HEK293 (cell line): ENCODE measurements at regions not wholly inside any gene's neighbourhood (a gene's known extent, or its start where the extent isn't known, plus 50 kb on each side); places are given as distances from the start of the nearest gene placed in this dataset.

Experiments
- BCL11B ChIP-seq: fragments of 450-650 bp; formaldehyde crosslinking; IDR thresholded peaks from 2 replicates; pipeline ENCODE4 v1.5.1; 2016; ENCODE audit warnings: low read depth, missing biosample characterization, missing genetic modification characterization
- FEZF1 ChIP-seq: fragments of 450-650 bp; formaldehyde crosslinking; IDR thresholded peaks from 2 replicates; pipeline ENCODE4 v1.5.1; 2016; ENCODE audit warnings: missing biosample characterization, missing genetic modification characterization
- PRDM2 ChIP-seq: fragments of 450-650 bp; formaldehyde crosslinking; IDR thresholded peaks from 2 replicates; pipeline ENCODE4 v1.5.1; 2016; ENCODE audit warnings: missing biosample characterization, missing genetic modification characterization, borderline replicate concordance
- PRDM4 ChIP-seq: fragments of 450-650 bp; formaldehyde crosslinking; IDR thresholded peaks from 2 replicates; pipeline ENCODE4 v1.5.1; 2017; ENCODE audit warnings: missing biosample characterization, missing genetic modification characterization
- REST ChIP-seq: fragments of 450-650 bp; formaldehyde crosslinking; IDR thresholded peaks from 2 replicates; pipeline ENCODE4 v1.5.1; 2016; ENCODE audit warnings: missing biosample characterization, missing genetic modification characterization
- SALL2 ChIP-seq: fragments of 450-650 bp; formaldehyde crosslinking; IDR thresholded peaks from 2 replicates; pipeline ENCODE4 v1.5.0; 2017; ENCODE audit warnings: missing biosample characterization, mild to moderate bottlenecking, missing genetic modification characterization, borderline replicate concordance
- TSHZ1 ChIP-seq: fragments of 450-650 bp; formaldehyde crosslinking; IDR thresholded peaks from 2 replicates; pipeline ENCODE4 v1.5.1; 2016; ENCODE audit warnings: missing biosample characterization, missing genetic modification characterization, borderline replicate concordance
- ZBTB21 ChIP-seq: fragments of 450-650 bp; formaldehyde crosslinking; IDR thresholded peaks from 2 replicates; pipeline ENCODE4 v1.5.1; 2017; ENCODE audit warnings: missing biosample characterization, missing genetic modification characterization
- ZFP41 ChIP-seq: fragments of 450-650 bp; formaldehyde crosslinking; IDR thresholded peaks from 2 replicates; pipeline ENCODE4 v1.5.1; 2016; ENCODE audit warnings: missing biosample characterization, missing genetic modification characterization, borderline replicate concordance
- ZNF121 ChIP-seq: fragments of 450-650 bp; formaldehyde crosslinking; IDR thresholded peaks from 2 replicates; pipeline ENCODE4 v1.5.1; 2016; ENCODE audit warnings: missing biosample characterization, missing genetic modification characterization
- ZNF214 ChIP-seq: fragments of 450-650 bp; formaldehyde crosslinking; IDR thresholded peaks from 2 replicates; pipeline ENCODE4 v1.5.1; 2017; ENCODE audit warnings: missing biosample characterization, mild to moderate bottlenecking, missing genetic modification characterization, borderline replicate concordance
- ZNF292 ChIP-seq: fragments of 450-650 bp; formaldehyde crosslinking; IDR thresholded peaks from 2 replicates; pipeline ENCODE4 v1.5.1; 2016; ENCODE audit warnings: low read depth, missing biosample characterization, missing genetic modification characterization, borderline replicate concordance
- ZNF324 ChIP-seq: fragments of 450-650 bp; formaldehyde crosslinking; IDR thresholded peaks from 2 replicates; pipeline ENCODE4 v1.5.1; 2016; ENCODE audit warnings: missing biosample characterization, missing genetic modification characterization
- ZNF341 ChIP-seq: fragments of 450-650 bp; formaldehyde crosslinking; IDR thresholded peaks from 2 replicates; pipeline ENCODE4; 2016; ENCODE audit warnings: low read depth, missing biosample characterization, missing genetic modification characterization
- ZNF350 ChIP-seq: fragments of 450-650 bp; formaldehyde crosslinking; IDR thresholded peaks from 2 replicates; pipeline ENCODE4 v1.5.0; 2017; ENCODE audit warnings: missing biosample characterization, mild to moderate bottlenecking, missing genetic modification characterization
- ZNF510 ChIP-seq: fragments of 450-650 bp; formaldehyde crosslinking; IDR thresholded peaks from 2 replicates; pipeline ENCODE4 v1.5.1; 2018; ENCODE audit warnings: mild to moderate bottlenecking, missing genetic modification characterization, missing biosample characterization; ENCODE audit not compliant: insufficient replicate concordance
- ZNF530 ChIP-seq: fragments of 450-650 bp; formaldehyde crosslinking; IDR thresholded peaks from 2 replicates; pipeline ENCODE4 v1.5.1; 2016; ENCODE audit warnings: low read depth, missing biosample characterization, missing genetic modification characterization
- ZNF548 ChIP-seq: fragments of 450-650 bp; formaldehyde crosslinking; IDR thresholded peaks from 2 replicates; pipeline ENCODE4 v1.5.1; 2016; ENCODE audit warnings: missing biosample characterization, missing genetic modification characterization
- ZNF555 ChIP-seq: fragments of 450-650 bp; formaldehyde crosslinking; conservative IDR thresholded peaks from 2 replicates; pipeline ENCODE4 v1.5.1; 2017; ENCODE audit warnings: missing biosample characterization, mild to moderate bottlenecking, missing genetic modification characterization, inconsistent platforms
- ZNF560 ChIP-seq: fragments of 450-650 bp; formaldehyde crosslinking; IDR thresholded peaks from 2 replicates; pipeline ENCODE4 v1.5.1; 2017; ENCODE audit warnings: missing biosample characterization, missing genetic modification characterization, borderline replicate concordance
- ZNF692 ChIP-seq: fragments of 450-650 bp; formaldehyde crosslinking; IDR thresholded peaks from 2 replicates; pipeline ENCODE4 v1.5.1; 2016; ENCODE audit warnings: missing biosample characterization, missing genetic modification characterization
- ZNF747 ChIP-seq: fragments of 450-650 bp; formaldehyde crosslinking; IDR thresholded peaks from 2 replicates; pipeline ENCODE4 v1.5.1; 2016; ENCODE audit warnings: missing biosample characterization, missing genetic modification characterization

- no peak for TF ChIP-seq REST (tag by site-specific recombination)
- TF ChIP-seq FEZF1 = peak; percentile 85
- TF ChIP-seq ZNF692 (tag by site-specific recombination) = peak; percentile 55; the same call in 1 of the 2 replicates
- no peak for TF ChIP-seq ZNF510 (tag by site-specific recombination)
- TF ChIP-seq ZNF121 = no peak
- TF ChIP-seq ZNF548 (tag by site-specific recombination) = no peak
- TF ChIP-seq ZNF324 (tag by site-specific recombination) = no peak
- TF ChIP-seq ZNF560 = no peak
- TF ChIP-seq ZNF292 (tag by site-specific recombination) = no peak
- TF ChIP-seq PRDM2 (tag by site-specific recombination) = no peak
- no peak for TF ChIP-seq ZNF350 (tag by site-specific recombination)
- TF ChIP-seq ZNF341 = no peak
- no peak for TF ChIP-seq ZFP41 (tag by site-specific recombination)
- TF ChIP-seq ZNF747 = no peak
- TF ChIP-seq ZNF214 = no peak
- TF ChIP-seq ZNF530 = no peak
- TF ChIP-seq SALL2 (tag by site-specific recombination) = no peak
- no peak for TF ChIP-seq ZBTB21
- no peak for TF ChIP-seq ZNF555 (tag by site-specific recombination)
- no peak for TF ChIP-seq BCL11B (tag by site-specific recombination)
- TF ChIP-seq PRDM4 (tag by site-specific recombination) = no peak; the same call in 1 of the 2 replicates
- no peak for TF ChIP-seq TSHZ1
Measured at GRCh38 chr5:125575891-125576505, 829.6 kb upstream of the ZNF608 start (continued).
